Amygdala (tissue), 56 donors: ENCODE measurements at regions not wholly inside any gene's neighbourhood (a gene's known extent, or its start where the extent isn't known, plus 50 kb on each side); places are given as distances from the start of the nearest gene placed in this dataset.

Experiments
- DNase-seq, 56 donors: peaks; one replicate each; lab custom pipeline; 2025; lab: John Stamatoyannopoulos, UW

DNA sequence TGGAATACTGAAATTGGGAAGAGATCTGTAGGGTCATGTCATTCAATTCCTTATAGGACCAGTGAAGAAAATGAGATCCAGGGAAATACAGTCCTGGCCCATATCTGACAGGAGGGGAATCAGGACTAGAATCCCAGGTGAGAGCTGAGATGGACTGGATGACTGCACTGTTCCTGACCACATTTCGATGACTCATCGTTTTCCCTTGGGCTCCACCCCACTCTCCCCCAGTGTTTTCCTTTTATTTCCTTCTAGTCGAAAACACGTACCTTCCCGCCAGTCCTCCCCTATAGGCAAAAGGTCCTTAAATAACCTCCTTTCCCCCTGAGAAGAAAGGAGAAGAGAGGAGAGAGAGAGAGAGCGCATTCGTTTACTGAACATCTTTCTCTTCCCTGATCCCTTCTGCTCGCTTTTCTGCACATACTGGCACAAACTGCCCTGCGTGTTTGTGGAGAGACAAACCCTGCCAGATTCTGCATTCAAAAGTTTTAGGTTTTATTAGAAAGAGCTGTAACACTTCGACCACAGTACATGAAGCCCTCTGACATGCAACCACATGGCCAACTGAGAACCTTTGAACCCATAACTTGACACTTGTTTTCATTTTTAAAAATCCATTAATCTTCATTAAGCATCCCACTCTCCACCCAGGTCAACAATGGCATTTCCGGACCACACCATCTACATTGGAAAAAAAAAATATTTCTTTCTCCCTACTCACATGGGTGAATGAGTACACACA lies 565.7 kb downstream of the METTL15 start:
- no peak for DNase-seq

DNA sequence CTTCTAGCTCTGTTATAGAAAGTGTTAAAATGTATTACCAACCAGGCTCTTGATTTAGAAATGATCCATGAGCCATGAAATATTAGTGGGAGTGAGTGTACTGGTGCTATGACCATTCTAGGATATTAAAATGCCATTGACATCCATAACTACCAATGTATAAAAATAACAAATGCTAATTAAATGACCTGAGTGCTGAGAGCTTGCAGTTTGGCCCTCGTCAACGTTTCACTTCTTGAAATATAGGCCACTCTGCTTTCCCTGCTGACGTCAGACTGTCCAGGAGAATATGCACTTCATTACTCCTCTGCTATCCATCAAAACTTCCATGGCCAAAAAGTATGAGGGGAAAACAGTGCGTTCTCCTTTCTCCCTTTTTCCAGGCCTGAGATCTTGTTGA lies 563.1 kb downstream of the METTL15 start:
- no peak for DNase-seq

DNA sequence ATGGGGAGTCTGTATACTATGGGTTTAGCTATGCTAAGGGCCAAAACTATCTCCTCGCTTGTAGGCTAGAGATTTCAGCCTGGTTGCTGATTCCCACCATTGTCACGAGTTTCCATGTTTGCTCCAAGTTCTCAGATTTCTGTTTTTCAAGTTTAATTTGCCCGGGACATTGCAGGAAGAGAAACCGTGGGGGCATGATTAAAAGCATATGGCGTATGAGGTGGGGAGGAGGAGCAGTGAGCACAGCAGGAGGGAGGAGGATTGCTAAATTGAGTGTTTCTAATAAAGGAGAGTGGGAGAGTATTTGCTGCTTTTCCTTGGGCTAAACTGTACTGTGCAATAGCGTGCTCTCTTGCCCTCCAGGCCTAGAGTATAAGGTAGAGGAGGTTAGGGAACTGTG lies 558.4 kb downstream of the METTL15 start:
- no peak for DNase-seq

DNA sequence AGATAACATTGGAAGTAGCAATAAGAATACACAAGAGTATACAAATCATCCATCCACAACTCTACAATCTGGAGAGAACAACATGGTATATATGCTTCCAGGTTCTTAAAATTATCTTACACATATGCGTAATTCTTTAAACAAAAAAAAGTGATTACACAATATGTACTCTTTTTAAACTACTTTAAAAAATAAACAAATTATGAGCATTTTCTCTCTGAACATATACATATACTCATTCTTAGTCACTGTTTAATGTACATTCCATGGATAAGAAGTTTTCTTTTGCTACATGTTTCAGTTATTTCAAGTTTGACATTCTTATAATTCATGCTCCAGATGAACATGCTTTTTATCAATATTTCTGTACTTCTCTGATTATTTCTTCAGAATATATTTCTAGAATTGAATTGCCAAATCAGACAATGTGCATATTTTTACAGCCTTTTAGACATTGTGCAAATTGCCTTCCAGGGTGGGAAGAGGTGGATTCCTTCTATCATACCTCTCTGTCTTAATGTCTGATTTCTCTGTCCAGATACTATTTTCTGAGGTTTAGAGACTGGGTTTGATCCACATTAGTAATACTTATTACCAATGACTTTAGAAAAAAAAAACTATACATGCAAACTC lies 551.6 kb downstream of the METTL15 start:
- DNase-seq: no peak

DNA sequence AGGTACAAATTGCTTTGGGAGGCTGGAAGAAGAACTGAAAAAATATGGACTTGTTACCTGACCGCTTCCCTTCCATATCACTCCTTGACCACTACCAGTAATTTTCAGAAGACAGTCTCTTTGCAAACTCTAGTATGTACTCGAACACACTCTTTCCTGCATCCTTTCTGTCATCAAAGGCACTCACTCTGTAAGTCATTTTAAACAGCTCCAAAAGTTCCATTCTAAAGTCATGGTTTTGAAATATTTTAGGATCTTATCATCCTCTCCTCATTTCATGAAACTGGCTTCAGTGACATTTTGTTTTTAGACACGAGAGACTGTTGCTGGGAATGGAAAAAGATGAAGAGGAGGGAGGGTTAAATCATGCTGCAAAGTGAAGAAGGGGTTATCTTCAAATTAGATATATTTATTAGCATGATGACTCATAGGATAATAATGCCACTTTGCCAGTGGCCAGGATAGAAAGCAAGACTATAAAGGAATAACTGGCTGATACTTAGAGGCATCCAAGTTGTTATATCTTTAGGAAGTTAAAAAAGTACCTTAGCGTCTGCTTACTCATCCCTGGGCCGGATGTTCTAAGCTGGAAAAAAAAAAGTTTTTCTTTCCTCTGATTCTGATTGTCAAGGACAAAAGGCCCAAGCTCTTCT lies 549.3 kb downstream of the METTL15 start:
- DNase-seq: no peak

DNA sequence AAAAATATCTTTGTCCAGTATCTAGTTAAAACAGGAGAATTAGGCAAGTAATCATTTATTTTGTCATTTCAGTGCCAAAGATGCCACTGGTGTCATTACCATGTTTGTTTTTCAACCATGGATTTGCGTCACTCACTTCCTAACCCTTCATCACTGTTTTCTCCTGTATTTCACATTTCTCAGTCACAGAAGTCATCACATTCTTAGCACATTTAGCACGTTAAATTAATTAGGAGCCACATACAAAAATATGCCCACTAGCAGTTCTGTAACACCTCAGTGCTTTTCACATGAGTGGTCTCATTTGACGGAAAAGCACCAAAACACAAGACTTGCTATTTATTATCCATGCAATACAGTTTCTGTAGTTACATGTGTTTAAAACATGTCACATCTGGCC lies 546.0 kb downstream of the METTL15 start:
- no peak for DNase-seq

DNA sequence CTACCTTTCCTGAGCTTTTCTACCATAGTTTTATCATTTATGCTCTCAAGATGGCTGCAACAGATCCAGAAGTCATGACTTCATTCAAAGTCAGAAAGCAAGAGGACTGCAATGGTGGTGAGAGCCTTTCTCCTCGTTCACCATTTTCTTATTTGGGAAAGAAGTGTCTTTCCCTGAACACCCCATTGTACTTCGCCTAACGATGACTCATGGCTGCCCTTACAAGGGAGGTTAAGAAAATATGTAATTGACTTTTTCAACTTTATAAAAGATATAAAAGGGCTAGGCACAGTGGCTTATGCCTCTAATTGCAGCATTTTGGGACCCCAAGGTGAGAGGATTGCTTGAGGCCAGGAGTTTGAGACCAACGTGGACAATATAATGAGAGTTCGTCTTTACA lies 541.7 kb downstream of the METTL15 start:
- no peak for DNase-seq

DNA sequence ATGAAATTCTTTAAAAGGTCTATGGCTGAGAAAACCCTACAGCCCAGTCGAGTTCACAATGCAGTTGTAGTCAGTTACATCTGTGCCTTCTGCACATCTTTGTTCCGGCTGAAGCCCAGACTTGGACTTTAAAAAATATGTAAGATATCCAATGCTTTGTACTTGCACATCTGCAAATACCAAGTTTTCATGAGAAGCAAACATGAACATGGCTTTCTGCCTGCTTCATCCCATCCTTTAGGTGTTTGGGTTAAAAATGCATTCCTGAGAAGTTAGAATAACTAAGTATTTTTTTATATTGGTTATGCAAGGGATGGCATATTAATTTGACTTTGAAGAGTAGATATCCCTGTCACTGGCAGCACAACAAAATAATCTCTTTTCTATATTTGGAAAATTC lies 528.4 kb downstream of the METTL15 start:
- DNase-seq: no peak

DNA sequence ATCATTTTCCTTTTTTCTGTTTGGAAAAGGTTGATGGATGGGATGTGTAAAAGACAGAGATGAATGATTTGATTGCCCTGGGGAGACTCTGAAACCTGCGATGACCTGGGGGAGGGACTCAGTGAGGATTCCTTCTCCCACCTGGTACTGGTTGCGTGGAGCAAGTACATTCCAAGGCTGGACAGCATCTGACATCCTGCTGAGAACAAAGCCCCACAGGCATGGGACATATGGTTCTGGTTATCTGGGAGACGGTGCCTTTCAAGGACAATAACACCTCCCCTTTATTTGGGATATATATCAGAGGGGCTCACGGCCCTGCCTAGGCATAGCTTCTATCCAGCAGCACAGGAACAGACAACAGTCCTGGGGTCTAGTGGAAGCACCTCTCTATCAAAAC lies 527.8 kb downstream of the METTL15 start:
- no peak for DNase-seq

DNA sequence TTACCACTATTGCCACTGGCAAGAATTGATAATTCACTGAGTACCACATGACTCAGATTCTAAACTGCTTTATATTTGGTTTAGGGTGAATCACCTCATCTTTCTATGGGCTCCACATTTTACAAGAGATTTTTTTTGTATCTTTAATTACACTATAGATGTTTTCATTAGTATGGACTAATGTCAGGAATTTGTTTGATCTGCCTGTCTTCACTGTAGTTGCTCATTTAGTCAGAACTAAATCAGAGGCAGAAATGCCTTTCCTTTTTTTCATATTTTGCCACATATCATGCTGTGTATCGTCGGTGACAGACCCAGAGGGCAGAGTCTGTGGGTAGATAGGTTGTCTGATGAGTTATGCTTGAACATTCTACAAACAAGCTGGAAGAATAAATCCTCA lies 524.1 kb downstream of the METTL15 start:
- DNase-seq: no peak

DNA sequence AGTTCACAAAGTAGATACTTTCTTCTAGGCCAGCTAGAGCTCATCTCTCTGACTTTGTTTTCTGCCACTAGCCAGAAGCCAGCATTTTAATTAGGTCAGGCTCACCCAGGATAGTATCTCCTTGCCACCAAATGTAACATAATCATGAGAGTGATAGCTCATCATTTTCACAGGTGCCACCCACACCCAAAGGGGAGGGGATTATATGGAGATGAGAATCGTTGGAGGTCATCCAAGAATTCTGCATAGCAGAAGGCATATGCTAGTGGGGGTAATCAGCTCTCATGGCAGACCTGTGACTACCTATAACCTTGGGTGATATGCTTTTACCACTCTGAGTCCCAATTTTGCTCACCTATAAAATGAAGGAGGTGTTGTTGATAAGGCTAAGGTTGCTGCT lies 523.0 kb downstream of the METTL15 start:
- DNase-seq: no peak

DNA sequence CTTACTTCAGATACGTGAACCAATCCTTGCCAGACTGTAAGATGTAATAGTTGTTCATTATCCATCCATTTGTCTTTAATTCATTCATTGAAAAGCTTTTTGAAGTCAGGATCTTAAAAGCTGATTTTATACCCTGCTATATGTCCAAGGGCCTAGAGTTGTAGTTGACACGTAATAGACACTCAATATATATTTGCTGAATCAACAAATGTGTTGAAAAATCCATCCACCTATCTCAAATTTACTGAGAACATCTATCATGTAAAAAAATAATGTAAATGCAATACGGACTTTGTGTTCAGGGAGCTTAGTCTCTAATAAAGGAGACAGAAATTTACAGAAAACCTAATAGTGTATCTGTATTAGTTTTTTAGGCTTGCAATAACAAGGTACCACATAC lies 521.0 kb downstream of the METTL15 start:
- DNase-seq: no peak

DNA sequence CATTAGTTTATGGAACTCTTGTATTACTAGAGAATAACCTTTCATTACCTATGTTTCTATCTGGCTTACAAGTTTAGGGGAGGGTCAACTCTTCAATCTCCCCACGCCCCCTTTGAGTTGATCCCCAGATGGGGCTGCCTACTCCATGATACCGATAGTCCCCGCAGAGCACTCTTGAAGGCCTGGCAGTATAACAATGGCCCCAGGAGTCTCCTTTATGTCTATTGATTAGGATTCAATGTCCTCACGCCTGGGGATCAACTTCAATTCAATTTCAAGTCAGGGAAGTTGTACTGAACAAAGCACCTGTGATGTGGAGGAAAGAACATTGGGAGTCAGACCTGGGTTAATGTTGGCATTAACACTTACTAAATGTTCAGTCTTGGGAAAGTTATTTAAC lies 520.2 kb downstream of the METTL15 start:
- no peak for DNase-seq

DNA sequence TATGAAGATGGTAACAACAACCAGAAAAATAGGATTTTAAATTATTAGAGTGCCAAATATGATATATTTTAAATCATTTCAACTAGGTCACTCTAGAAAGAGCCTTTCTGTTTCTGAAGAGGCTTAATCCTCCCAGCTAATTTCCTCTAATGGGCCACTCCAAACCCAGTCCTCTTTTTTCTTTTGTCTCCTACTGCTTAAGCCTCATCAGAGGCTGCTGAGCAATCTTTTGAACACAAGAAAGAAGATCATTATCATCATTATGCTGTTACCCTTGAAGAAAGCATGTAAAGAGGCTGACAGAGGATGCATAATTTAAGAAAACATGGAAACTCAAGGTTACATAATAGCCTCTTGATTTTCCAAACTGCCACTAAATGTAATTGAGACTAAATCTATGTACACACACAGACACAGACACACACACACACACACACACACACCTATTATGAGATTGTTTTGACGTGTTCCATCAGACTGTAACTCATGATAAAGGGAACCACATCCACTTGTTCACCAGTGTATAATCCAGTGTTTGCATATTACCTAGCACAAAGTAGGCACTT lies 519.6 kb downstream of the METTL15 start:
- DNase-seq: no peak

DNA sequence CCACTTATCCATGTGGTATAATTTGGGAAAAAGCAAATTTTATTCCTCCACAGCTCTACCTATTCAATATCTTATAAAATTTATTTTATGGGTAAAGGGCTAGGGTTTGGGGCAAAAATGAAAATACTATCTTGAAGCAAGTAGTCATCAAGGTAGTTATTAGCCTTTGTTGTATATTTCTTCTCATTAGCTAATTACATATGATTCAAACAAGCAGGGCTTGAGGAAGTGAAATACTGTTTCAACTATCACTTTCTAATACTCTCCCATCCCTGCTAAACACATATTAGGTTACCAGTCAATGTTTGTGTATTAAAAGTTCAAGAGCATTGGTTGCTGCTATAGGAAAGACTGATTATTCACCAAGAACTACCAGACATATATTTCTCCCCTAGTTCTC lies 517.3 kb downstream of the METTL15 start:
- DNase-seq: no peak

DNA sequence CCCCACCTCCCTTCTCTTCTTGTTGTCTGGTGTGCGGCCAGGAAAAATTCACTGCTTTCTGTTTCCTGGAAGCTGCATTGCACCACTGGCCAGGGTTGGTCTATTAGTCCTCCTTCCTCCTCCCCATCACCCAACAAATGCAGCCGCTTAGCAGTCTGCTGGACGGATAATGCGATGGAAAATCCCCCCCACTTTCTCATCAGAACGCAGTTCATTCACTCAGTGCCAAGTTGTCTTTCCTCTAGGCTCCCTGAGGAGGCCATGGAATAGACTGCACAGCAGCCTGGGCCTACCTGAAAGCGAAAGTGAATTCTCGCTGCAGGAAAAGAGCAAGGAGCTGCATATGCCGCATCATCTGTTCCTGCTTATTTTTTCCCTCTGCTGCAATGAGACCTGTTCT lies 513.6 kb downstream of the METTL15 start:
- DNase-seq: peak in 3 of 56 donors; percentile 1 to 4 (median 2)

DNA sequence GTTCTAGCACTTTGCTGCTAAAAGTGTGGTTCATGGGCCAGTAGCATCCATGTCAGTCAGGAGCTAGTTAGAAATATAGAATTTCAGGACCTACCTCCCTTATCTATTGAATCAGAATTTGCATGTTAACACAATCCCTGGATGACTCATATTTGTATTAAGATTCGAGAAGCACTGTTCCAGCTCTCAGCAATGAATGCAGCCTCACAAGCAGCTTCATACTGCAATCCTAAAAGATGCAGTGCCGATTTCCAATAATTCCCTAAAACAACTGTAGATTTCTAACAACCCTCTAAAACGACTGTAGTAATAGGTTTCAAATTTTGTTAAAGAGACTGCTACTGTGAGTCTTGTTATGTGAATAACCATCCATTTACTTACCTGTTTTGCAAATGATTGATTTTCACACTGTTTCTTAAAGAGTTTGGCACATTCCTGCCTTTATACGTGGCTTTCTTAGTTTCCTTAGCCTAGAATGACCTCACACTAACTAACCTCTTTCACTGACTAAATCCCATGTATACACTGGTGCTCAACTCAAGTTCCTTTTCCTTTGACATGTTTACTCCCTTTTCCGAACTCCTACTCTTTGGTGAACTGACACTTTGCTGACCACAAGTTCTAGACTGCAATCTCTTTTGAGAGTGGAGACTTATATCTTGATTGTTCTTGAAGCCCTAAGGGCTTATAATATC lies 511.8 kb downstream of the METTL15 start:
- no peak for DNase-seq

DNA sequence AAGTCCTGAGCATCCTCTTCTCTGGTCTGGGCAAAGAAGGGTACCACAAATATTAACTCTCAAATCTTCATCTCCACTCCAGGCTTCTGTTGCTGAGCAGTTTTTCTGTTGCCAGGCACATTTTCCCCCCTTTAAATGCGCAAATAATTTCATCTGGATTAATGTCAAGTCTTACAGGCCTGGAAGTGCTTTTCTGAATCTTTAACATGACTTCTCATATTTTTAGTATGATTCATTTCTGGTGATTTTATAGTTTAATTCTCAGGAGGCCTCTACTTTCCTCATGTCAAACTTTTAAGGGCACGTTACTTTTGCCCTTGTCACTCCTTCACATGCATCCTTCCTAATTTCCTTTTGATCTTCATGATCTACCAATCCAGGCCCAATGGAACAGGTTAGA lies 510.2 kb downstream of the METTL15 start:
- no peak for DNase-seq

DNA sequence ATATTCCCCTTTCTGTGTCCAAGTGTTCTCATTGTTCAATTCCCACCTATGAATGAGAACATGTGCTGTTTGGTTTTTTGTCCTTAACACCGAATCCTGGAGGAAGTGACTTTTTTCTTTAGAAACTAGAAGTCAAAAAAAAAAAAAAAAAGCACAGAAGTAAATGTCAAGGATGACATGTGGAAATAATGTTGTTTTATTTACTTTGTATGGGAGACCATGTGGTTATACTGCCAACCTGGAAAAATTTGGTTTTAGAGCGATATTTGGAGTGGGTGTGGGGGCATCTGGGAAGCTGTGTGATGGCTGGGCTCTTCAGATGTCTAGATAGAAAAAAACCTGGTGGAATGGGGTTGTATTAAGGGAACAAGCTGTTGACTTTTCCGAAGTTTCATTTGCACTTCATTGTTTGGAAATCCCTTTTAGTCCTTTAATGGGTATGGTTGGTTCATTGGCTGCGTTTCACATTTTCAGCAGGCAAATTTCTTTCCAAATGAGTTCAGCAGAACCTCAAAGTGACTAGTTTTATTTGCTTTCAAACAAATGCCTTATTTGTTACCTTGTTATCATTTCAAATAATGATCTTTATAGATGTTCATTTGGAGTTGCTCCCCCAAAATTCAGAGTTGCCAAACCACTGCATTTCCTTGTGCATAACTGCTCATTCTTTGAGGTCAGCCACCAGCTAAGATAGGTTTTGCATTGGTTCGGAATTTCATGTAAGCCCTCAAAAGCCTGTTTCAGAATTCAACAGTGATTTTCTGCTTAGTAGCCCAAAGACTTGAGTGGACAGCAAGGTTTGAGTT lies 508.2 kb downstream of the METTL15 start:
- DNase-seq: no peak

DNA sequence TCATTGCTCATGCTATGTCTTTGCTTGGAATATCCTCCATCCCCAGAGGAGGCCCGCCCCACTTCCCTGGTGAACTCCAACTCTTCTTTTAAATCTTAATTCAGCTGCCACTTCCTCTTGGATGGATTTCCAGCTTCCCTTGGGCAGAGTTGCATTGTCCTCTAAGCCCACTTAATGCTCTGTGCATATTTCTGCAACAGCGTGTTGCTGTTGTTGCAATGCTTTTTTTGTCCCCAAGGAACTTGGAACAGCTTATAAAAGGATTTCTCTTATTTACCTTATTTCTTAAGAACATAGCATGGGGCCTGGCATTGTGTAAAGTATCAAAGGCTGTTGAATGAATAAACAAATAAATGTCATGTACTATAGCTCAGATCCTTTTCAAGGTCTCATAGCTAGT lies 507.4 kb downstream of the METTL15 start:
- no peak for DNase-seq
